SK-N-MC (cell line): ENCODE measurements at regions not wholly inside any gene's neighbourhood (a gene's known extent, or its start where the extent isn't known, plus 50 kb on each side); places are given as distances from the start of the nearest gene placed in this dataset.

ENCODE experiments used
- EZH2 ChIP-seq: fragments of 200-600 bp; sonication (generic); IDR thresholded peaks from one replicate; pipeline ENCODE4 v1.6.1; 2017; ENCODE audit warnings: antibody characterized with exemption
- FOXP2 ChIP-seq: optimal IDR thresholded peaks from 2 replicates; pipeline ENCODE3; 2011; ENCODE audit warnings: mild to moderate bottlenecking, moderate library complexity; ENCODE audit not compliant: insufficient read depth; ENCODE audit errors: extremely low read length, control extremely low read depth
- POLR2AphosphoS5 ChIP-seq: IDR thresholded peaks from 2 replicates; pipeline ENCODE4 v1.6.1; 2012; ENCODE audit warnings: mild to moderate bottlenecking, low read depth, low read length, borderline replicate concordance

DNA sequence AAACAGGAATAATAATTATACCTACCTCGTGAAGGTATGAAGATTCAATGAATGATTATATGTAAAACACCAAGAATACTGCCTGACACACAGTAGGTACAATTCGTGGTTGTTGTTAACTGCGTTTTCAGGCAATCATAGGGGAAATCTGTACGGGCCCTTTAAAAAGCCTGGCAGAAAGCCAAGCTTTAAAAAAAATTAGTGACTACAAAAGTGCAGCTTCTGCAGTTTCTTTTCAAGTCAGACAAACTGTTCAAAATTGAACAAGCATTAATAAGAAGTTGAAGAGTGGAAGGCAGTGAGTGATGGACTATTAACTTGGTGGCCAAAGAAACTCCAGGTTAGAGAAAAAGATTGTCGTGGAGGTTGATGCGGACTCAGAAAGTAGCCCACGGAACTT, 85.9 kb upstream of the TRIO start:
- TF ChIP-seq FOXP2, result no peak
- no peak for TF ChIP-seq POLR2AphosphoS5
- TF ChIP-seq EZH2, result no peak
